Stimulated activated CD8-positive, alpha-beta memory T cell treated with anti-CD3 and anti-CD28 coated beads, Interleukin-7, amount 100 ng/mL, for 48 hours (primary cell): ENCODE measurements at regions not wholly inside any gene's neighbourhood (a gene's known extent, or its start where the extent isn't known, plus 50 kb on each side); places are given as distances from the start of the nearest gene placed in this dataset.

Experiments
- DNase-seq, 2 donors: peaks; one replicate each; pipeline ENCODE4 v3.0.0-alpha.2; 2020; ENCODE audit warnings: low read depth in 1 of 2; ENCODE audit errors: extremely low read depth in 1 of 2

DNA sequence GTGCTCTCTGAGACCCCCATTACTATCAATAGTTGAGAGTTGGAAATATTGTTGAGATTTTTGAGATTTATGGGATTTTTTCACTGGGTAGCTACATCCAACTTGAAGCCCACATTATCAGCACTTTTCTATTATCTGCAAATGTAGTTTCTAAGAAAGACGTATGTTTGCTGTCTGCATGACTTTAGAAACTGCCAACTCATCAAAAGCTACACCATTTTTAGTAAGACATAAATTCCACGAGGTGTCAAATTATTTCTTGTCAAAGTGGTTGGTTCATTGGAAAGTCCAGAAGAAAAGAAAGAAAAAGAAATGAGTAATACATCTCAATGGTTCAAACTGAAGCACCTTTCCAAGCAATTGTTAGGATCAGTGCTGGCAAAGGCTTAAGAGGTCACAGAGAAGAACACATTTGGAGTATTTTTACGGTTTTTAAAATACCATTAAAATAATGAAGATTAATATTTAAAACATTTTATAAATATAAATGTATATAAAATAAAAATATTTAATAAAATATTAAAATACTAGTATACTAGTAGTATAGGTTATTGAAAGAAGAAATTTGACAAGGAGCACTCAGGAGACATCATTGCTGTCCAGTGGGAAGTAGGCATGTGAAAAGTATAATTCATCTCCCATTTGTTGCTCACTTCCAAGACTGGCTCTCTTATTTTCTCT is 463.5 kb downstream of the TAFA4 start:
- DNase-seq = no peak

DNA sequence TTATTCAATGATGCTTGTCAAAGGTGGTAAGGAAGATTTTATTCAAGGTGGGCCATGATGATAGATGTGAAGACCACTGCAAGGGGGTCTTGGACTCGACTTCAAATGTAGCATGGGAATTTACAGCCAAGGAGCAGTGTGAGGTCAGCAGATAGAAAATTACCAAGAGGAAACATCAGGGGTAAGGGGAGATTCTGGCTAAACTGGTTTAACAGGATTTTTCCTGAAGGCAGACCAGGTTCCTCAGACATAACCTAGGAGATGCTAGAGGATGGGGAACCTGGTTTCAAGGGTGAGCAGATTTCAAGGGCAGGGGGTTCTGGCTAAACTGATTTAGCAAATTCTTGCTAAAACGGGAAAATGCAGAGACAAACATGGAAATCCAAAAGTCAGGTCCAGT is 464.9 kb downstream of the TAFA4 start:
- DNase-seq = no peak

GRCh38 chr3:68458581-68458980 is 473.8 kb downstream of the TAFA4 start:
- DNase-seq = no peak

- no peak for DNase-seq
Measured at GRCh38 chr3:68448510-68449383, 483.6 kb downstream of the TAFA4 start.

GRCh38 chr3:68447885-68448284 is 484.5 kb downstream of the TAFA4 start:
- DNase-seq = no peak

GRCh38 chr3:68441054-68441453 is 491.3 kb downstream of the TAFA4 start:
- DNase-seq = no peak

DNA sequence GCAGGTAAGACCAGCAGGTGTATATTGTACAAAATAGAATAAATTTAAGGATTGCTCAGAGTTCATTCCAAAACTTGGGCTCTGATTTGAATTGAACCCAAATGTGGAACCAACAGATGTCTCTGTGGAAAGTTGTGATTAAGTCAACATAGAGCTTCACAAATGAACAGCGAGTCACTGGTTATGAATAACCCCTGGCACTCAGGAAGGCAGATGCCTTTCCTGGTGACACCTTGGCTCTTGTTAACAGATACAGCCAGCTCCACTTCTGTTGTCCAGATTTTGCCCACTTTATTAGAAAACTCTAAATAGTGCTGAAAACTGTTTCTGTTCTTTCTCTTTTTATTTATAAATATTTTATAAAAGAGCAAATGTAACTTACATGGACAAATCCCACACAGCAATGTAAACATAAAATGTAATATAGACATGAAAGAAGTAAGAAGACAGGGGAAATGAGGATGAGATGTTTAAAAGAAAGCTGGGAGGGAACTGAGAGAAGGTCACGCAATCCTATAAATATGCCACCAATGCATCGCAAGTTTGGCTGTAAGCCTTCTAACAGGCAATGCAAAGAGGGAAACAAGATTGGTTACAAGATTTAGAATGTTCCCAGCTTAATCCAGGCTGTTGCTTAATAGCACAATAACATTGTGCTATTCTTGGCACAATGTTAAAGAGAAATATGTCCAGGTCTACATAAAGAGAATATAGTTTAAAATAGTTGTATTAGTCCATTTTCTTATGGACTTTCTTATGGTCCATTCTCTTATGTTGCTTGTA is 495.5 kb downstream of the TAFA4 start:
- DNase-seq = no peak

- DNase-seq = no peak
Measured at GRCh38 chr3:68428495-68428894, 503.9 kb downstream of the TAFA4 start.

DNA sequence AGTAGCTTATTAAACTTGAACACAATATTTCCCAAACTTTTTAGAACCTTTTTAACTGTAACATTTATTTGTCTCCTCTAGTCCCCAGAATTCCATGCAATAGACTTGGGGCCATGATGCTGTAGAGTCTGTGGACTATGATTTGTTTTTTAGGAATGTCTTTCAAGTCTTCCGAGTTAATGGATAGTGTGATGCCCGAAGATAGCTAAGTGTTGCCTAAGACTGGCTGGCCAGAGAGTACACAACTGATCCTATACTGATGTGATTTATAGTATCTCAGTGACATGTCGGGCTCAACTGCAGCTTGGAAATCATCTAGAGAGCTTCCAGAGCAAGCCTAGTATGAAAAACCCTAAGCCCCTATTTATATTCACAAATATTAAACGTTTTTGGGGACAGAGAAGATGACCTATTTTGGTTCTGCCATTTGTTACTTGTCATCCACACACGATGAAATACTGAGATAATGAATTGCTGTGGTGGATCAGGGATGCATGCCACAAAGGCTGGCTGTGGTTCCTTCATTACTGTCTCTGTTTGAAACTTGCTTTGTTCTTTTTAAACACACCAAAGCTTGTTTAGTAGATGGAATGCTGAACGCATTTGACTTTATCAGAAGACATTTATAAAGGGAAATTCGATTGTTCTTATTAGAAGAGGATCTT is 507.4 kb downstream of the TAFA4 start:
- DNase-seq = no peak

- no peak for DNase-seq
Measured at GRCh38 chr3:68408626-68409025, 523.7 kb downstream of the TAFA4 start.

GRCh38 chr3:68403741-68404140 is 528.6 kb downstream of the TAFA4 start:
- no peak for DNase-seq

DNA sequence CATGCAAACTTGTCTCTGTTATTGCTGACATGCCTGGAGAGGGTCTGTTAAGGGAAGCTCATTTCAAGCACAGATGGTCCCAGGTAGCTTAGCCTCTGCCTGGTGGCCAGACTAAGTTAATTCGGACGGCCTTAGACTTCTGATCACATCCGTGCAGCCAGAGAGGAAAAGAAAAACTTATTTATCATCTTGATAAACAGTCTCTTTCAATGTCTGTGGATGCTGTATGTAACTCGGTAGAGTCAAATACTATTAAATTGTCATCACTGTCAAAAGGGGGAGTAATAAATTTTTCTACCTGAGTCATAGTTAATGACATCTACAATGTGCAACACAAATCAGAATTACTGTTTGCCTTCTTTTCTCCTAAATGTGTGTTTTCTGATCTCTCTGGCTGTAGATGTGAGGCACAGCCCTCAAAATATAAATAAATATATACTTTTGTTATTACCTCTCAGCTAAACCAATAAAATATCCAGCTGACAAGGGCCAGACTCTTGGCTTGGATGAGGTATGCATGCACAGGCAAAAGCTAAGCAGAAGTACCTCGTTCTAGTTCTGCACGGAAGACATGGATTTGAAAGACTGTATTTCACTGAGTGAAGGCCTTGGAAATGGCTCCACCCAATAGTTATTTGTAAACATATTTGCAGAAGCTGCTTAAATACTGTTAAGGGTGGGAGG is 530.0 kb downstream of the TAFA4 start:
- no peak for DNase-seq

DNA sequence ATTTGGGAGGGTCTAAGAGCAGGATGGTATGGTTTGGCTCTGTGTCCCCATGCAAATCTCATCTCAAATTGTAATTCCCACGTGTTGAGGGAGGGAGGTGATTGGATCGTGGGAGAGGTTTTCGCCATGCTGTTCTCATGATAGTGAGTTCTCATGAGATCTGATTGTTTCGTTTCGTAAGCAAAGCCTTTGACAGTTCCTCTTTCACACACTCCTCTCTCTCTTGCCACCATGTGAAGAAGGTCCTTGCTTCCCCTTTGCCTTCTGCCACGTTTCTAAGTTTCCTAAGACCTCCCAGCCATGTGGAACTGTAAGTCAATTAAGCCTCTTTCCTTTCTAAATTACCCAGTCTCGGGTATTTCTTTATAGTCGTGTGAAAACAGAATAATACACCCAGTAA is 553.7 kb downstream of the TAFA4 start:
- DNase-seq = no peak

DNA sequence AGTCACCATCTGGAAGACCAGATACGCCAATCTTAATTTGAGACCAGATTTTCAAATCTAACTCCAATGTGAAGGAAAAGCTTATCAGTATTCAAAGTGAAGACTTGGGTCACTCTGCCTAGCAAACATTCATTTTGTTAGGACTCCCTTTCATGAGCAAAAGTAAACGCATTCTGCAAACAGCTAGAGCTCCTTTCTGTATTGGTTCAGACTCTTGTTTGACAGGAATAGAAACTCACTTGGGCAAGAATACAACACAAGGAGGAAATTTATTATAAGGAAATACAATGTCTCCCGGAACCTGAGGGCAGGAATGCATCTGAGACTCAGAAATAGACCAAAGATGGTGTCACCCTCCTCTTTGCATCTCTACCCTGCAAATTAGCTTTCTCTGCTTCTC is 558.6 kb downstream of the TAFA4 start:
- DNase-seq = no peak

DNA sequence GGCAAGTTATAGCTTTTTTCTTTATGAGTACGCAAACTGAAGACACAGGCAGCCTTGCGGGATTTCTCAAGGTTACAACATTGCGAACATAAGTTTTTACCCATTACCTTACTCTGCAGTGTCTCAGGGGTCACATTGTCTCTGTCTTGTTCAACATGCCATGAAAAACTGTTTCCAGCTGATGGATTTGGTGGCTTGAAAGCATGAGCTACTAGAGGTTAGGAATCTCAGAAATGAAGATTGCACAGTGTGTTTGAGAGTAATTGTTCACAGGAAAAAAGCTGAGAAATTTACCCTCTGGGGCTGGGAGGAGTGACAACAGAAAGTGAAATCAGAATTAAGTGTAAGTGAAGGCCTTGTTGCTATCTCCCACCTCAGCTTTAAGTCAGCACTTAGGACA is 568.6 kb downstream of the TAFA4 start:
- DNase-seq = no peak

GRCh38 chr3:68360492-68360891 is 571.9 kb downstream of the TAFA4 start:
- no peak for DNase-seq

GRCh38 chr3:68345781-68346180 is 586.6 kb downstream of the TAFA4 start:
- no peak for DNase-seq

DNA sequence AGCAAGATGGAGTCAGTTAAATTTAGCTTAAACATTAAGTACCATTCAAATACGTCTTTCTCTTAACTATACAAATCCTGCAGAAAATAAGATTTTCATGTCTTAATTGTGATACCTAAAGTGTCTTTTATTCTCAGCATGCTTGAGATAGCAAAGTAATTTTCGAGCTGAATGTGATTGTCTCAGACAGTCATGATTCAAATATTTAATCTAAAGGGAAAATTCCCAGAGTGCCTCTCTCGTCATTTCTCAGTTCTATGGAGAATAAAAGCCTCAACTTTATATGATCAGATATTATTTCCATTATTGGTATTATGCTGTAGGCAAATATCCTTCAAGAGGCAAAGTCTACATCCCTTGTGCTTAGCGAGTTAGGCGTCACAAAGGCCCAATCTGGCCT is 589.9 kb downstream of the TAFA4 start:
- DNase-seq = no peak

- DNase-seq = no peak
Measured at GRCh38 chr3:68336042-68336441, 596.3 kb downstream of the TAFA4 start.

- DNase-seq = no peak
Measured at GRCh38 chr3:68334367-68334986, 597.9 kb downstream of the TAFA4 start.
